GM18867 (cell line): ENCODE measurements at regions not wholly inside any gene's neighbourhood (a gene's known extent, or its start where the extent isn't known, plus 50 kb on each side); places are given as distances from the start of the nearest gene placed in this dataset.
"Not testable (repeated sequence)": the region's sequence is repeated elsewhere in the genome, so short reads cannot be mapped to it uniquely, and the experiment has no call there.

Source experiments
- ATAC-seq: cut with Tn5 transposase; IDR thresholded peaks from one replicate; pipeline ENCODE4 v1.9.1; 2021; ENCODE audit warnings: mild to moderate bottlenecking, moderate library complexity; ENCODE audit not compliant: unreplicated experiment

DNA sequence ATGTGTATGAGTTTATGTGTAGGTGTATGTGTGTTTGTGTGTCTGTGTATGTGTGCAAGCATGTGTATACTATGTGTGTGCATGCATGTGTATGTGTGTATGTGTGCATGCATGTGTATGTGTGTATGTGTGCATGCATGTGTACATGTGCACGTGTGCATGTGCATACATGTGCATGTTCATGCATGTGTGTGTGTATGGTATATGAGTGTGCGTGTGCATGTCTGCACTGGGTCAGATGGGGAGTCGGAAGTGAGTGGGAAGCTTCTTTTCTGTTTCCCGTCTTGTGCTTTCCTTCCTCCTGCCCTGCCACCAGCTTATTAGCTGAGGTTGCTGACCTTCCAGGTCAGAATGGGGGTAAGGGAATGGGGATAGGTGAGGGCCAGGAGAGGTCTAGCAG, 174.7 kb downstream of the MAP2K4 start:
- no peak for ATAC-seq

DNA sequence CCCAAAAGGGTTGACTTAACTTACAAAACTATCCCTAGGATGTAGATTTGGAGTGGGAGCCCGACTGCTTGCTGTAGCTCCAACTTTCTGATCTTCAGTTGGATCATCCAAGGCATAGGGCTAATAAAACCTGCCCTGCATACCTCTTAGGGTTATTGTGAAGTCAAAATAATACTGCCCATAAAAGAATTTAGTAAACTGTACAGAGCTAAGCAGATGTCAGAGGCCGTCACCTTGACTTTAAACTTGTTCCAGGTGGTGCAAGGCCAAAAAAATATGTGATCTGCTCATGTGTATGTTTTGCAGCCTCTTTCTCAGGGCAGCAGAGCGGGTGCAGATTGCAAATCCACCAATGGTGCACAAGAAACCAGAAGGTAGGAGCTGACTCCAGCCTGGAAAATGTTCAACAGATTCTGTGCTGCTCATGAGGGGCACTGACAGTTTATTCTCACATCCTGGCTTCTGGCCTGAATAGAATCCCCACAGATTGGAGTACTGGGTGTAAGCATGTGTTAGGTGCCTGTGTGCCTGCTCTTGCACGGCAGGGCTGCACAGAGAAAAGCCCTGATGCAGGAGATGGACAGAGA, 180.7 kb downstream of the MAP2K4 start:
- ATAC-seq = no peak

DNA sequence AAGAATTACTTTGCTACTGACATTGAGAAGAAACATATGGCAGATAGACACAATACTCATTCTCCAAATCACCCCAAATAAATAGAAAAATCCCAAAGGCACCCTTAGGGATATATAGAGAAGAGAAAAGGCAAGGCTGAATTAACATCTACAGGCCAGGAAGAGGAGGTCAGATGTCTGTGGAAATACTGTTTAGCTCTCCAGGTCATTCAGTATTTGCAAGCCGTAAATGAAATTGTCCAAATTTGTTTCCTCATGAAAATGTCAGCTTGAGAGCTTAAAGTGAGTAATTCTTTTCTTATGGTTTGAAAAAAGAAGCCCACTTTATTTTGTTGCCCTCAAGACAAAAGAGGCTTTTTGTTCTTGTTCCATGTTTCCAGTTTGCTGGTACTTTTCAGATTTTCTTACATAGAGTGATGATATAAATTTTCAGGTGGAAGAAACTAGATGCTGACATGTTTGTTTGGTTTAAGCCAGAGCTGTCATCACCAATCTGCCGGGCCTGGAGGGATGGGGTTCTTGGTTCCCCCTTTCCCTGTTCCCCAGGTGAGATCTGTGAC, 189.0 kb downstream of the MAP2K4 start:
- no peak for ATAC-seq

DNA sequence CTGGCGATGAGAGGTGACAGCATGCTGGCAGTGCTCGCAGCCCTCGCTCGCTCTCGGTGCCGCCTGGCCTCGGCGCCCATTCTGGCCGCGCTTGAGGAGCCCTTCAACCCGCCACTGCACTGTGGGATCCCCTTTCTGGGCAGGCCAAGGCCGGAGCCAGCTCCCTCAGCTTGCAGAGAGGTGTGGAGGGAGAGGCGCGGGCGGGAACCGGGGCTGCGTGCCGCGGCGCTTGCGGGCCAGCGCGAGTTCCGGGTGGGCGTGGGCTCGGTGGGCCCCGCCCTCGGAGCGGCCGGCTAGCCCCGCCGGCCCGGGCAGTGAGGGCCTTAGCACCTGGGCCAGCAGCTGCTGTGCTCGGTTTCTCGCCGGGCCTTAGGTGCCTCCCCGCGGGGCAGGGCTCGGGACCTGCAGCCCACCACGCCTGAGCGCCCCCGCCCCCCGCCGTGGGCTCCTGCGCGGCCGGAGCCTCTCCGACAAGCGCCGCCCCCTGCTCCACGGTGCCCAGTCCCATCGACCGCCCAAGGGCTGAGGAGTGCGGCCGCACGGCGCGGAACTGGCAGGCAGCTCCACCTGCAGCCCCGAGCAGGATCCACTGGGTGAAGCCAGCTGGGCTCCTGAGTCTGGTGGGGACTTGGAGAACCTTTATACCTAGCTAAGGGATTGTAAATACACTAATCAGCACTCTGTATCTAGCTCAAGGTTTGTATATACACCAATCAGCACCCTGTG, 200.2 kb downstream of the MAP2K4 start:
- not testable (repeated sequence) for ATAC-seq

DNA sequence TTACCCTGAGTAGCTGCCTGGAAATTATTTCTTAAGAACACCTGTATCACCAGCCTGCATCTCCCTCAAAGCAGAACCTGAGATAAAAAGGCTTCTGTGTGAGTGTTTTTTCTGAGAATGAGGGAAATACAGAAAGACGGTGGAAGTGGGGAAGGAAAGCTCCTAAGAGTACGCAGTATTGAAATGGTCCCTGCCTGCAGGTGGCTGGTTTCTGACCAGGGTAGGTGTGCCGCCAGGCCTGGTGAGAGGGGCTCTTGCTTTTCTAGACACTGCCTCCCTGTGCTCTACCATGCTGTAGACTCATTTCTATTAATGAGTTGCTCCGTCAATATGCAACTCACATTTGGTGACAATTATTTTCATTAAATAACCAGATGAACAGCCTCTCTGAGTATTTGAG, 201.7 kb downstream of the MAP2K4 start:
- ATAC-seq = no peak

DNA sequence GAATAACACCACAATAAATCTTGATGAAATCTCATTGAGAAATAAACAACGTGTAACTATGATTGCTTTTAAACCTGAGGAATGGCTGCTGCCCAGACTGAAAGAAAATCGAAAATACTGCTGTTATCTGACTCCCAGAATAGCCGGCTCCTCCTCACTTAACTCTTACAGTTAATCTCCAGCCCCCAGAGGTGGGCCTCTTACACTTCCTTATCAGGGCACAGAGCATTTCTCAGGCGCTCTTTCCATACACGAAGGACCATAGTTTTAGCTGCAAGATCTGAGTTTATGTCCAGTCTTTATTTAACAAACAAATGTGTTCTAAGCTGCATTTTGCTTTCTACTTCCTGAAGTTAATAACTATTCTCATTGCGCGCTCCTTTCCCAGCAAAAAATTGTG, 206.9 kb downstream of the MAP2K4 start:
- ATAC-seq = no peak

DNA sequence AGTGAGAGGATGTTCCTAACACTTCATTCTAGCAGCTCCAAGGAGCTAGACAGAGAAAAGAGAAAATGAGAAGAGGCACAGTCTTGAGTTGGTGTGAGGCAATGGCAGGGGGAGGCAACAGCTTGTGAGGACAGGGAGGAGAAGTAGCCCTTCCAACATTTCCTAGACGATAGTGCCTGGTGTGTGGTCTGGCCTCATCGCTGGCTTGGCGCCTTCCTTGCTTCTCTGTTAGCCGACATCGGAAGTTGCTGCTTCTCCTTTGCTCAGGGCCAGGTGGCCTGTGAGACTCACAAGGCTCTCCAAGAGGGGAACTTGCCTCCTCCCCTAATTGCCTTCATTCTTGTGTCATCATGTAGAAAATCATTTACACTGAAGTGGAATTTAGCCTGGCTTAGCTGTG, 208.7 kb downstream of the MAP2K4 start:
- ATAC-seq = no peak

DNA sequence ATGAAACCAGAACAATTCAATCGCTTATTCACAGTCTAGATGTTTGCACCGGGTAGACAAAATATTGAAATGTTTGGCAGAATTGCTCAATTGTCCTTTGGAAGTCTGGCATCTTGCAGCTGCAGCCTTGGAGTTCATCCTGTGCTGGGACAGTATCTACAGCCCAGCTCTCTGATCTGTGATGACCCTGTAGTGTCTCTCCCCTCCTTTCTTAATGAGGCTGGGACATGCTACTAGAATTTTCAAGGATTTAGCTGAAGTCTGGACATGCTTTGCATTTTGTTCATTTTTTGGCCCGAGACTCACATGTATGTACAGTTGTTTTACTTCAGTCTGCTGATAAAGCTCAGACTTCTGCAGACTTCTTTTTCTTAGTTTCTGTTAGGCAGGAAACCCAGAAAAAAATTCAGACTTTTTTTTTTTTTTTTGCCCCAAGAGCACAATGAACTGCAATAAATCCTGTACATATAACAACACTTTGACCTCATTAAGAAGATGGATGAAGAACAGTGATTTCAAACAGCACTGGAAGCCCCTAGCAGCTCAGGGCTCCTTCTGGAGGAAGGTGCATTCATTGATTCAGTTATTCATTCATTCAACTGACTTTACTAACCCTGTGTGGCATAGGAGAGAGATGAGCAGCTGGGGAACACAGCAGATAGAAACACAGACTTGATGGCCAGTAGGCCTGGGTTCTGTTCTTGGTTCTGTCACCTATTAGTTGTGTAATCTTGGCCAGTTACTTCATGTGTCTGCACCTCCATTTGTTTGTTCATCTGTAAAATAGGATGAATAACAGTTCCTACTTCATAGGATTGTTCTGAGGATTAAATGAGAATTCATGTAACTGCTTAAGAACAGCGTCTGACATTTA, 210.0 kb downstream of the MAP2K4 start:
- no peak for ATAC-seq

DNA sequence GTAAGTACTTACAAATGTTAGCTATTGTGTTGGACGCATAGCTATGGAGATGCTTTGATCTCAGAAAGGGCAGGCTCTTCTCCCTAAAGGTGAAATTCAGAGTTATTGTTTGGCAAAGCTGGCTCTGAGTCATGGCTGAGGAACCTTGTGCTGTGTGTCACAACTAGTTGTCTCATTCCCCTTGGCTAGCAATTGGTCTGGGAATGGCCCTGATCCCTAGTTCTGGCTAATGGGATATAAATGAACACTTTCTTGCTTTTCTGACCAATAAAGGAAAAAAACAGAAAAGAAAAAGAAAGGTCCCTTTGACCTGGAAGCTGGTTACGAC, 210.6 kb downstream of the MAP2K4 start:
- no peak for ATAC-seq

DNA sequence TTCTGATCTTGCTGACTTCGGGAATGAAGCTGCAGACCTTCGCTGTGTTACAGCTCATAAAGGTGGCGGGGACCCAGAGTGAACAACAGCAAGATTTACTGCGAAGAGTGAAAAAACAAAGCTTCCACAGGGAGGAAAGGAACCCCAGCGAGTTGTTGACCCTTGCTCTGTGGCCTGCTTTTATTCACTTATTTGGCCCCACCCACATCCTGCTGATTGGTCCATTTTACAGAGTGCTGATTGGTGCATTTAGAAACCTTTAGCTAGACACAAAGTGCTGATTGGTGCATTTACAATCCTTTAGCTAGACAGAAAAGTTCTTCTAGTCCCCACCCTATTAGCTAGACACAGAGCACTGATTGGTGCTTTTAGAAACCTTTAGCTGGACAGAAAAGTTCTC, 218.3 kb downstream of the MAP2K4 start:
- ATAC-seq = not testable (repeated sequence)

DNA sequence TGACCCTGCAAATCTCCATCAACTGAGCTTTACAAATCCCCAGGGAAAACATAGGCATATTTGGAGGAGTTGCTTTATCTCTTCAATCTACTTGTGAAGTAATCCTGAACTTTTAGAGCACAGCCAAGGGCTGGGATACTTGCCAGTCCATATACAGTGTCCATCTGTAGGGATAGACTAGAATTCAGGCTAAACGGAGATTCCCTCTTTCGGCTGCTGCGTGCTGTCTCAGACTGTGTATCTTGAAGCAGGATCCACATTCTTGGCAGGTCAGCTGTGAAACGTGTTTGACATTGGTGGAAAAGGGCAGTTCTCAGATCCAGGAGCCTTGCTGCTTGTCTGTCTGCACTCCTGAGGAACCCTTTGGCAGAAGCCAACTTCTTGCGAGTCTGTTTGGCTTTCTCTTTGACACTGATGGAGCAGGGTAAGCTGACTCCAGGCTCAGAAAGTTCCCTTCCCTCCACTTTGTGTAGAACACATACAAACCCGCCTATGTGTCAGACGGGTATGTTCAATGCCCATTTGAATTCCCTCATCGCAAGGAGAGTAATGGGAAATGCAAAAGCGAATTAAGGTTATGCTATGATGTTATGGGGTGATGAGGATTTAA, 221.8 kb downstream of the MAP2K4 start:
- no peak for ATAC-seq

DNA sequence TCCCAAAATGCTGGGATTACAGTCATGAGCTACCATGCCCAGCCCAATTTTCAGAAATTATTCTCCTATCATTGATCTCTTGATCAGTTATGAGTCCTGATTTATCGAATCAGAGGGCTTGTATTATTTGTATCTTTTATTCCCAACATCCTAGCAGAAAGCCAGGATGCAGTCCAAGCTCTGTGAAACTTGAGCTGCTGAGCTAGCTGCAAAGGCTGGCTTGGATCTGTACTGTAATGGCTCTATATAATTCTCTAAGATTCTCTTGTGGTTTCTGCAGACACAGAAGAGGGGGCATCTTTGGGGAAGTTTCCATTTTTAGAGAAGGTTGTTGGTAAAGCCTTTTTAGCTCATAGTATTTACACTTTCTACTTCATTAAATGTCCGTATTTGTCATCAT, 227.1 kb downstream of the MAP2K4 start:
- no peak for ATAC-seq

DNA sequence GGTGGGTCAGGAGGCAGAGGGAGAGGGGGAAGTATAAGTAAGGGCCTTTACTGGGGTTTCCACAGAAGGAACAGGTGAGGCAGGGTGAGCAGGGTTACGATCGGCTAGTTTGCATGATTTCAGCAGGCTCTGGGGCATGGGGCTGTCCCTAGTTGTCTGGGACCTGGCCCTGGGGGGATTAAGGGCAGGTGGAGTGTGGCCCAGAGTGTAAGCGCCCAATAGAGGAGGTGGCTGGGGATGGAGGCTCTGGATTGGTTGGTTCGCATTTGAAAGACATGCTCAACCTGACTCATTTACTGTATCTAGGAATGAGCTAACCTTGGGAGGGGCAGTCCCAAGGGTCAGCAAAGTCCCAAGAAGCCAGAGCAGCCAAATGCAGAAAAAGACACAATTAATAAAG, 230.3 kb downstream of the MAP2K4 start:
- ATAC-seq = no peak

DNA sequence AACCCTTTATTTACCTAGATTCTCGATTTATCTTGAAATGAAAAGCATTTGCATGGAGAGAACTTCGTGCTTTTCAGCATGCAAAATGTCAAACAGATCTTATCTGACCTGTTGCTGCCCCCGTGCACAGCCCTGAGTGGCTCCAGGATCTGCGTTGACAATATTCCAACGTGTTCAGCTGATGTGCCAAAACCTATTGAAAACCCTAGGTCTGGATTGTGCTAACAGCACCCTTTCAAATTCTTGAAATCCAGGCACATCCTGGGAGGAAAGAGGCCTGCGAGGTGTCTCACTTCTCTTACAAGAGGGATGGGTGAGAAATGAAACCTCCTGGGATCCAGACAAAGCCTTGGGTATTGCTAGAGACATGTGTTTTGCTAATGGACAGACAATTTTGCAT, 231.8 kb downstream of the MAP2K4 start:
- no peak for ATAC-seq

DNA sequence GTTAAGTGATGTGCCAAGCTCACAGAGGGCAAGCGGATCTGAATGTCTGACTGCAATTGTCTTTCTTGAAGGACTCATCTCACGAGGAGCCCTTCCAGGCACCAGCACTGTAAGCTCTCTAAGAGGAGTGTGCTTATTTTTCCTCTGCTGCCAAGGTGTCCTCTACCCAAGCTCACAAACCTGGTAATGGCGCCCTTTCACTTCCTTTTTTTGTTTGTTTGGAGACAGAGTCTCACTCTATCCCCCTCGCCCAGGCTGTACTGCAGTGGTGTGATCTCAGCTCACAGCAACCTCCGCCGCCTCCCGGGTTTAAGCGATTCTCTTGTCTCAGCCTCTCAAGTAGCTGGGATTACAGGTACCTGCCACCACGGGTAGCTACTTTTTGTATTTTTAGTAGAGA, 233.8 kb downstream of the MAP2K4 start:
- ATAC-seq = no peak

DNA sequence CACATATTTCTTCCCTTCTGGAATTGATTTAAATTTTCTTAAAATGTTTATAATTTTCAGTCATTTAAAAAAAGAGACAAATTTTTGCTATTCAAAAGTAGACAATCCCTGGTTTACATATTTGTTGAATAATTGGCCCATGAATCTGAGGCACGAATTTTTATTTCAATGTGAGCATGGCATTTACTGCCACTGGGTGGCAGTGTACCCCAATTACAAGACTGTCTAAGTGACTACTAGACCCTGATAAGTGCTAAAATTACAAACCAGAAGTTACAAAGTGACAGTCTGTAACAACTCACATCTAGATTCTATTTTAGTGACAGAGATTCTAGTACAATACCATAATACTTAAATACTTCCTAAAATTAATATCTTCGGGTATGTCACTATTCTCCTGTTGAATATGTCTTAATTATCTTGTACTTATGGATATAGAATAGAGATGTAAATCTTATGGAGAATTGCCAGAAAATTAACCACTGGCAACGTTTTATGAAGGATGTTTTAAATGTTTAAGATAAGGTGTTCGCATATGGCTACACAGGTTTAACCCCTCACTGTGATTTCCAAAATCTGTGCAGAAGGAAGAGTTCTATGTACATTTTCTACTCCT, 235.8 kb downstream of the MAP2K4 start:
- ATAC-seq = no peak

DNA sequence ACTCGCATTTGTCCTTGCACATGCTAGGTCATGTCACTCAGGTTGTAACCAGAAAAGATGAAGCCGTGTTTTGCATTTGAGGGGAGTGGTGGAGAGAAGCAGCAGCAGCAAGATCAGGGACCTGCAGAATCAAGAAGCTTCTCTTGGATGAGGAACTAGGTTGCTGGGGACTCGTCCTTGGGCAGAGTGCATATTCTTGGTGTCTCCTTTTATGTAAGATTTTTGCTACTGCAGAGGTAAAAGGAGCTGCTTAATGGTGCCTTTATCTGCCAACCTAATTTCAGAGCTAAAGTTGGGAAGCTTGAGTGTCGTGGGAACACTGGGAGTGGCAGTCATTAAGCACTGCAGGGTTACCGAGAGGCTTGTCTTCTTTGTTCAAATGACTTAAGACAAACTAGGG, 236.5 kb downstream of the MAP2K4 start:
- ATAC-seq = no peak

DNA sequence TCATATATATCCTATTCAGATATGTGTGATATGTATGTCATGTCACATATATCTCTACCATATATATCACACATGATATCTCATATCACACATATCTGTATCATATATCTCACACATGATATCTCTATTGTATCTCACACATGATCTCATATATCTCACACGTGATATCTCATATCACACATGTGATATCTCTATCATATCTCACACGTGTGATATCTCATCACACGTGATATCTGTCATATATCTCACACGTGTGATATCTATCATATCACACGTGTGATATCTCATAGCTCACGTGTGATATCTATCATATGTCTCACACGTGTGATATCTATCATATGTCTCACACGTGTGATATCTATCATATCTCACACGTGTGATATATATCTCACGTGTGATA, 240.7 kb downstream of the MAP2K4 start:
- no peak for ATAC-seq

DNA sequence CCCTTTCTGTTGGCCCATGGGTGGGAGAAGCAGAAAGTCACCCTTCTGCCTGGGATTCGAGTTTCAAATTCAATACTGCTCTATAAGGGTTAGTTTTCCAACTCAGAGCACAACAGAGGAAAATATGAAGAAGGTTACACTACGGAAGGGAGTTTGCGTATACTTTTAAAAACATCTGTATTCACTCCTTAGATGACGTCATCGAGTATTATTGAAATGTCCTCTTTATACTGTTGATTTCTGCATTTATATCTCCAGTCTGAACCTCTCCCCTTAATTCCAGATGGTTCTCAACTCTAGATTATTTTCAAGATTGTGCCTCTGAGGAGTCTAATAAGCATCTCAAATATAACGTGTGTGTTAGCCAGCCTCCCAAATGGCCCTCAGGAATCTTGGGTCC, 249.1 kb downstream of the MAP2K4 start:
- no peak for ATAC-seq

DNA sequence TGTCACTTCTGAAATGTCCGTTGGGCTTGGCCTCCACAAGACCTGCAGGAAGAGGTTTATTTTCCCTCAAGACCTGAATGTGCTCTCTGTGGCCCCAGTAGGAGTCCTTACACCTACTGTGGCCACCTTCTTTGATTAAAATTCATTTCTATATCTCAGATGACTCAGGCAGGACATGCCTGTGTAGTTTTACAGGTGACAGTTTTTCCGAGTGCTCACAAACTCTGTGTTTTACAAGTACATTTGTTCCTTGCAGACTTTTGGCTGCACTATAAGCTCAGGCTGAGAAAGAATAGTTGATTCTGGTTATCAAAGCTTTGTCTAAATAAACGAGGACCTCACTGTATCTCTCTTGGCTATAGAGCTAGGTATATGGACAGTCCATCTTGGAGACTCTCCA, 257.1 kb downstream of the MAP2K4 start:
- no peak for ATAC-seq

DNA sequence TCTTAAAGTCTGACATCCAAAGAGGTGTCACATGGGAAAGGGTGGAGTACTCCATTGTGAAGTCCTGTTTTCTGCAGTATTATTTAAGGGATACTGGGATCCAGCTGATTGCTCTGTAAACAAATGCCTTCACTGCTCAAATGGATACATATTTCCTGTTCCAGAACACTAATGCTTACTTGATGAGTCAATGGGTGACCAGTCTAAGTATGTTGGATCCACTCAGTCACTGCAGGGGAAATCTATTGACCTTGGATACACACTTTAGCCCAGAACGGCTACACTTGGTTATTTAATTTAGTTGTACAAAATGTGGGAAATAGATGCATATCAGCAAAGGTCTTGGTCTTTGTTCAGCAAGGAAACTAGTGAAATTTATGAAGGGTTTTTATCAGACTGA, 261.4 kb downstream of the MAP2K4 start:
- no peak for ATAC-seq
